Fibroblast of the conjunctiva (primary cell): ENCODE measurements at regions not wholly inside any gene's neighbourhood (a gene's known extent, or its start where the extent isn't known, plus 50 kb on each side); places are given as distances from the start of the nearest gene placed in this dataset.

Experiments used
- DNase-seq: peaks from one replicate; pipeline ENCODE4 v3.0.0-alpha.2; 2010; ENCODE audit warnings: low read depth

DNA sequence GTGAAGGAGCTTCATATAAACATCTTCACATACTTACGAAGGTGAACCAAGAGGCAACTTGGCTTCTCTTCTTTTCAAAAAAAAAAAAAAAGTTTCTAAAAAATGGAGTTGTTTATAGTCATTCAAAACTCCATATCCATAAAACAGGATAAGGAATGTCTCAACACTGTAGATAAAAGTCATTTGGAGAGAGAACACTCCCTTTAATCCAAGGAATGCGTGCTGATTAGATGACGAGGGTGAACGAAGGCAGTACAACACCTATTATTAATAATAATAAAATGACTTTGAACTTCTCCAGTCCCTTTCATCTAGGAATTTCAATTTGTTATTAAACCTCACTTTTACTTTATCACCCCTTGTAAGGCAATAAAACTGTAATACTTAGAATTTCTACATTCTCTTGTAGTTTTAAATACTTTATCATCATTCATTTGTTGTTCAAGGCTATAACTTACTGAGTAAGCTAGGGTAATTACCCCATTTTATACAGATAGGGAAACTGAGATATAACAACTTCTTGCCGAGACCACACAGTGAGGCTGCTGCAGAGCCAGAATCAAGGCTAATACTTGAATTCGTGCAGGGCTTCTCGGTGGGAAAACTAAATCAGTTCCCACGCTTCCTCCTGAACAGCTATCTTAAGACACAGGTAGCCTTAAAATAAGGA, 377.1 kb downstream of the EFNA5 start:
- DNase-seq: no peak

DNA sequence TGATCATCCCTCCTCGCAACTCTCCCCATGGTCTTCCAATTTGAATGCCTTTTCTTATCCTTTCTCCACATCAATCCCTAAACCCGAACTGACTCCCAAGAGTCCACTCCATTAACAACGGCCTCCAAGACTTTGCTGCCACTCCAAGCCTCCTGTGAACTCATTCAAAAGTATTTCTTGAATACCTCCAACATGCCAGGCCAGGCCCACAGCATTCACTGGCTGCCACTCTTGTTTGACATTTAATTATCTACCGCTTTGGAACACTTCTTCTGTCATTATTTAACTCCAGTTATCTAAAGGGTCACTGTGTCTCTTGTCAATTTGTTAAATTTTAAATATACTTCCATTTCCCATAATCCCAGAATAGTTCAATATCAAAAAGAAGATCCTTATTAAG, 378.9 kb downstream of the EFNA5 start:
- DNase-seq: no peak

DNA sequence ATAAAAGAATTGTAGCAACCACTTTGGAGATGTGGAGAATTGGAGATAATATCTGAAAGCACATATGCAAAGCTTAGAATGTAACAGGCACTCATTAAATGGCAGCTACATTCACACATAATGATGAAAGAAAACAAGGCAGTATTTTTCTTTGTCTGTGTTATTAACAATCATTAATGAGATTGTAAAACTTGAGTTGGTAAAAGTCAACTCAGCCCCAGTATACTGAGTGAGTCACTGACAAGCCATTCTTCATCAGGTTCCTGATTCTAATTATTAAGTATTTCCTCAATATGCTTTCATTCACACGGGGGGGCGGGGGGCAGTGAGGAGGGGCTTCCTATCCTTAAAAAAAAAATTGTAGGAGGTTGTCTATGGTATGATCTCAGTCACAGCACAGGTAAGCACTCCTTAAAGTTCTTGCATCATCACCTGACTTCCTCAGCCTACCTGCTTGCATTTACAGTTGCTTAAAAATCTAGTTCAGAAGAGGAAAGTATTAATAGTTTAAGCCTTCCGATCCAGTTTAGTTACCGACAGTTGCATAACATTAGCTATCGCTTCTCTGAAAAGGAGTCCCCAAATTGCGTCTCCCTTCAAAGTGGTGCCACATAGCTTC, 379.8 kb downstream of the EFNA5 start:
- DNase-seq: no peak

DNA sequence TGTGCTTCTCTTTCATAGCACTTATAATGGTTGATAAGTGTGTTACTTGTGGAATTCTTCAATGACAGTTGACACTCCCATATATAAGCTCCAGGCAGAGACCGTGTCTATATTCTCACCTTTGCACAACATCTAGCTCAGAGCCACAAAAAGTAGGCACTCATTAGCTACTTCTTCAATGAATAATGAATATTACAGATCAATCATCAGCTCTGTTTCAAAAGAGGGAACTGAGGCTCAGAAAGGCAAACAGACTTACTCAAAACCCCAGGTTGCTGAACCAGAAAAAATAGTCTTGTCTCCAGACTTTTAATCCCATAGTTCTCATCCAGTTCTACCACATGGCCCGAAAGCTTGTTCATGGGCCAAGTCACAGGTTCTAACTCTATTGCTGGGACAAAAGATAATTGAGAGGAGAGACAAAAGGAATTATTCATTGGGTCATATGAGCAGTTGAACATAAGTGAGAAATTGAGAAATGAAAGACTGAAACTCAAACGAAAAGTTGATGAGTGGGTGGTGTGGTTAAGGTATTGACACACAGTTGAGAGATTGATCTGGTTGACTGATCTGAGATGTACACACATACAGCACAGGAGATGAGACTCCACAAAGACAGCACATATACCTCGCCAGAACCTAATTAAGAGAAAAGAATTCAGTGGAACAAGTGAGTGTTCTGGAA, 381.6 kb downstream of the EFNA5 start:
- no peak for DNase-seq

DNA sequence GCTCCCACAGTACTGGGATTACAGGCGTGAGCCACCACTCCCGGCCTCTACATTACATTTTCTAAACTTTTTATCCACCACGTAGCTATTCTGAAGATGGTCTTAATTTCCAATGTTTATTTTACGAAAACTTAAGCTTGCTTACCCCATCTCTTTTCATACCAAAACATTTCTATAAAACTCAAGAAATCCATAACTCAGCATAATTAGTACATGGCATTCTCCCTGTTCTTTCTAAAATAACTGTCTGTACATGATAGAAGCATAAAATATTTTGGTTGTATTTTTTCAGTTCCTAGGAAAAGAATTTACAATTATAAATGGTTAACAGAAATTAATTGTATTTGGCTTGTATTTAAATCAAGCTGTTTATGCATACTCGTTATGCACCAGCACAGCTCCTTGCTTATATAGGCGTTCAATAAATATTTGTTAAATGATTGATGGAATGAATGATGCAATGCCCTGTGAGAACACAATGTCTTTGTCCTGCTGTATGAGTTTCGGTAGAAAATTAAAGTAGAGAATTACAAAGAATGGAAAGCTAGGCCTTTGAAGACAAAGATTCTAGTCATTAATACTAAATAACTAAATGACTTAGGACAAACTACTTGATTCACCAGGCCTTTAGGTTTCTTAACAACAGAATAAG, 384.2 kb downstream of the EFNA5 start:
- DNase-seq: no peak

DNA sequence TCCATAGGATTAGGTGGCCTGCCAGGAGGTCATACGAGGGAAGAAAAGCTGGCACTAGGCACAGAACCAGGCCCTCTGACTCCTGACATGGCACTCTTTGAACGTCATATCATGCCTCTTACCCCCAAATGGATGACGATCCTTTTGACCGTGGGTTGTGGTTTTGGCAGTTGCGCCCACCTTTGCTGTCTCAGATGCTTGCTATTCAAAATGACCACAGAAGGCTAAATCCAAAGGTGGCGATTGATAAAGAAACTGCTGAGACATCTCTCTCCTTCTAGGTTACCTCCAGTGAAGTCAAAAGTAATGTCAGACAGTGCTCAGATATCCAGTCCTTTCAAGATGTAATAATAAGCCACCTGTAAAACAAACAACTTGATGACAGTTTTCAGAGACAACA, 385.0 kb downstream of the EFNA5 start:
- no peak for DNase-seq

DNA sequence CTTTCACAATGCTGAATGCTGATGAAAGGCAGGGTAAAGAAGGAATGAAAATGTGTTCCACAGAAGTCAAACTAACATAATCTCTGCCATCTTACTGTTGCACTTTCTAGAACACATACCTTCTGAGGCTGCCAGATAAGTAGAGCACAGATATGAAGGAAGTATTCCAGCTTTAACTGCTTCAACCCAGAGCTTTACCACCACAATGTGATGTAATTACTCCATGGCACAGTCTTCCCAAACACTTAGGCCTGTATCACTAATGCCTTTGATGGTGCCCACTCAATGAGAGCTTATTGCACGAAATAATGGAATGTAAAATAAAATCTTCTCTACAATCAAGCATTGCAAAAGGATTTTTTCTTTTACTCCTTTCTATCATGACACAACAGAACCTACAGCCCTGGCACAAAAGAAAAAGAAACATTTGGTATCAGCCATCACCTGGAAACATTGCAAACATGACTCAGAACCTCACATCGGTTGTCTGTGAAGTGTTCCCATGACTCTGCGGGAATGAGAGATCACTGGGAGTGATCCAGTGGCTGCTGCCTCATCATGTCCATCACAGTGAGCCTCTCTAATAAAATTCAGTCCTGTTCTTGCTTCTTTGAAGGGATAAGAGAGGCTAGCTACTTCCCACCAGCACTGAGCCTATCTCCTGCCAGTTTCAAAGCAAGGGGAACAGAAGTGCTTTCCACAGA, 385.8 kb downstream of the EFNA5 start:
- no peak for DNase-seq

DNA sequence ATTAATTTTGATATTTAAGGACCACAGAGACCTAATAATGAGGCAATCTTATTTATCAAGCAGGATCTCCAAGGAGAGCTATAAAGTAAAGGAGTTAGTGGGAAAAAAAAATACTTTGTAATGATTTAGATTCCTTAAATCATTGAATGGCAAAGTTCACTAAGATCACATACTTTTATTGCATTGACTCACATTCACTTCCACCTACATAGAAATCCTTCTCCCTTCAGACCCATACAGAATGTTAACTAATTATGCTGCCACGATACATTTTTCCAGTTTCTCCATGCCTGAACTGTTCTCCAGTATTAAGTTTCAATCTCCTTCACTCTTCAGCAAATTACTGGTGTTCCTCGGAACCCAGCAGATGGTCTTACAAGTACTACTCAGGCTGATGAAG, 388.7 kb downstream of the EFNA5 start:
- no peak for DNase-seq

DNA sequence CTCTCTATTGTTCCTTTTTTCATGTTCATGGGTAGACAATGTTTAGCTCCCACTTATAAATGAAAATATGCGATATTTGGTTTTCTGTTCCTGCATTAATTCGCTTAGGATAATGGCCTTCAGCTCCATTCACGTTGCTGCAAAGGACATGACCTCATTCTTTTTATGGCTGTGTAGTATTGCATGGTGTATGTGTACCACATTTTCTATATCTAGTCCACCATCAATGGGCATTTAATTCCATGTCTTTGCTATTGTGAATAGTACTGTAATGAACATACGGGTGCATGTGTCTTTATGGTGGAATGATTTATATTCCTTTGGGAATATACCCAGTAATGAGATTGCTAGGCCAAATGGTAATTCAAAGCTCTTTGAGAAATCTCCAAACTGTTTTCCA, 392.0 kb downstream of the EFNA5 start:
- no peak for DNase-seq

DNA sequence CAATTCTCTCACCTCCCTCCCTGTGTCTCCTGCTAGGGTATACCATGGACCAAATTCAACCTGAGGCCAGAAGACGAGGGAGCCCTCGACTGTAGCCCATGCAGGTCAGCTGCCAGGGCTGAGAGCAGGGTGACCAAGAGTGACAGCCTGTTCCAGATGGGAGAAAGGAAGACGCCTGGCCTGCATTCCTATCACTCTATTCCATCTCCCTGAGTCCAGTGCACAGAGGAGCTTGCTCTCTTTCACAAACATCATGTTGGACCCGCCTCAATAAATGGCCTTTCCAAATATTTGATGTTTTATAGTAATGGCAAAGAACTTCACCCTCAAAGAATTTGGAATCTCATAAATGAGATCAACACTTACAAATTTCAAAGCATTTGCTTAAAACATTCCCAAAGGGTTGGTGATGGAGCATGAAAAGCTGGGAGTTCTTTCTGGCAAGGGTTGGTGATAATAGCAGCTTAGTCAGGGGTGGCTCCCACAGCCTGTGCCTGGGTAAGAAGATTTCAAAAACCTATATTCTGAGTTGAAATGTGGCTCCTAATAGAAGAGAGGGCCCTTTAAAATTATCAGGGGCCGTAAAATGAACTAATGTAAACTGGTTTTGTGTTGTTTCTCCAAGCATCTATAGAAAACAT, 393.1 kb downstream of the EFNA5 start:
- DNase-seq: no peak

DNA sequence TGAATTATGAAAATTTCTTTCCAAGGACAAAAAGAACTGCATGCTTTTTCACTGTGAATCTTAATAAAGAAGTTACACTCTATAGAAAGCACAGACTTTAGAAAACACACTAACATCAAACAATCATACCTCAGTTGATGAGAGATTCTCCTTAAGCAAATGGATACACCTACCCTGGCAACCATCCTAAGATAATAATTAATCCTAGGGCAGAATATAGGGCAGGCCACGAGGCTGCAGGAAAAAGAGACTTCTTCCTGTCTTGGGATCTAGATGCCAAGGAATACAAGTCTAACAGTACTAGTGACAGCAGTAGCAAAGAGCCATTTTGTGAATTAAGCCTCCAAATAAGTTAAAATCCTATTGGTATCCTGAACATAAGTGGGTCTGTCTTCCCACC, 395.4 kb downstream of the EFNA5 start:
- no peak for DNase-seq

DNA sequence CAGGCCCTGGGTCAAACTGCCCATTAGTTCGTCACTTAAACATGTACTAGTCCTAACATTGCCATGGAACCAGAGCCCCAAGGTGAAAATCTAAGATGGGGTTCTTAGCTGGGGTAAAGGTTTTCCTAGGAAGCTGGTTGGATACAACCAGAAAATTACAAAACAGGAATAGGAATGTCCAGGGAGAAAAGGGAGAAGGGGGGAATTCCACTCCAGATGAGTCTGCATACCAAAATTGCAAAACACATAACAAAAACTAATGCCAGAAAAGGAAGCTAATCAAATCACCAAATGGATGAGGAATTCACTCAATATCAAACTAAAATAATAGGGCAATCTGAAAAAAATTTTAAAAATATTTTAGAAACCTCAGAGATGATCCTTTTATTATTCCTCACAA, 396.2 kb downstream of the EFNA5 start:
- DNase-seq: no peak

DNA sequence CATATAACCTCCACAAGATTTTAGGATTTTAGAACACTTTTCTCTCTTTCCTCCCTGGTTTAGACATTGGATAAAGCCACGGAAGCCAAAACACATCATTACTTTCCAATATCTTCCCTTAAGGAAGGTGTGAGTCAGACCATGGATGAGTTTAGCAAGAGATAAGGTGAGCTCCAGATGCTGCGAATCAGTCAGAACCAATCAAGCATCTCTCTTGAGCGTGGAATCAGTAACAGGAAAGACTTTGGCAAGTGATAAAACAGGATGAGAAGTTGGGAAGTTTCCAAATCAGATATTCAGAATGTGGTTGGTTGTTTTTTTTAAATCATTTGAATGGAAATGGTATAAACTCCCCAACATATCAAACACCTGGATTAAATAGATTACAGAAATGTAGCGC, 397.8 kb downstream of the EFNA5 start:
- DNase-seq: no peak

DNA sequence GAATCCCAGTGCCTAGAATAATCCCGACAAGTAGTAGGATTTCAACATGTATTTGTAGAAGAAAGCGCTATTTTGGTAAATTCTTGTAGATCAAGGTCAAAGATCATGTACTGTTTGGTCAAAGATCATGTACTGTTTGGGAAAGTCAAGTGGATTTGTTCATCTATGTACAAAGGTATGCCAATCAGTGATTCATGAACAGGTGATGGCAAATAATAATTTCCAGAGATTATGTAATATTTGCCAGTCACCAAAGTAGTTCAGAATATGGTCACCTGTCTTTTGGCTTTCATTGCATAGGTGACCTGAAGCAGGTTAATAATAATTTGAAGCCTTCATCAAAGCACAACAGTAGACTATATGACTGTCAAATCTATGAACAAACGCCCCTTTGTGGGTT, 398.2 kb downstream of the EFNA5 start:
- no peak for DNase-seq

DNA sequence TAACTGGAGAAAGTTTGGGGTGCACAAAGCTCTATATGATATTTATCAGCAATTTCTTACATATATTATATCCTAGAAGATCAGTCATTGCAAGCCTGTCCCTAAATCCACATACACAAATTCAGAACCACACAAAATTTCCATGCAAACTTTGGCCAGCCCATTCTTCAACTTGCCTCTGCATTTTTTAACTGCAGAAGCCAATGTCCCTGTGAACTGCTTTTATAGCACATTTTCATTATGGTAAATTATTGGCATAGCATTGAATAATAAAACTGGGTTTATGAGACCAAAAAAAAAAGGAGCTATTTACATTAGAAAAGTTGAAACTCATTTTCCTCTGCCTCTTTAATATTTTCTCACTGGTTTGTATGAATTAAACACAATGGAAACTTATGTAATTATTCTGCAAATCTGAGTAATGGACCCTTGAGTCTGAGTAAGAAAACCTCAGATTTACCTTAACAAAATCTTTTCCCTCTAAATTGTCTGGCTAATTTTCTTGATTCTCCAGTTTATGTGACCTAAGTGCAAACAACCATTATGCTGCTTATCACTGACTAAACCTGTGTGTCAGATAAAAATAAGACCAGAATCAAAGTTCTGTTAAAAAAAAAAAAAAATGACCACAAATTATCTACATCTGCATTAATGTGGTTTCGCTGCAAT, 398.9 kb downstream of the EFNA5 start:
- DNase-seq: no peak

DNA sequence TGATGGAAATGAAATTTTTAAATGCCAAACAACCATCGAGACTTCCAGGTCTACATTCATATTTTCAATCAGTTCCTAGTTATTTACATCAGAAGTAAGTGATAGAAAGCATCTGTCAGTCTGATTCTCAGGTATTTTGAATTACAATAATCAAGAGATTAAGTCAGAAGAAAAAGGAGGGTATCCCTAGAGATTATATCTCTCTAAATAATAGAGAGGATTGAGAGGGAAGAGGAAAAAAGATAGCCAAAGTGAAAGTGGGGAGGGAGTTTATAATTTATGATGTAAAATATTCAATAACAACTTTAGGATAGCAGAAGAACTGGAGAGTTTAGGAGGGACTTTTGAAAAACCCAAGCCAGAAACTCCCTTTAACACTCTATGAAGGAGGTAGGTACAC, 400.2 kb downstream of the EFNA5 start:
- no peak for DNase-seq

DNA sequence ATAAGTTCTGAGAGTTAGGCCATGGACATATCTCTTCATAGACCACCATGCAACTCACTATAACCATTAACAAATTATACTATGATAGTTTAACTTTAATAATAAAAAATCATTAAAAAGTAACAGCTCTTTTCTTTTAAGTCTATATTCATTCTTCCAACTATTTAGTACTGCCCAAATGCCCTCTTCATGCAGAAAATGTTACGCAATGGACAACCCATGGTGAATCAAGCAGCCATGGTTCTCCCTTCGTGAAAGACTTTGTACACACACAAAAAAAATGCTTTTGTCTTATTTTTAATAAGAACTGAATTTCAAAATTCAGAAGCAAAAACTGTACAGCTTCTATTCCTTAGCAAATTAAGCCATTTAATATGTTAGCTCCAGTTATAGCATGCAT, 401.1 kb downstream of the EFNA5 start:
- DNase-seq: no peak

DNA sequence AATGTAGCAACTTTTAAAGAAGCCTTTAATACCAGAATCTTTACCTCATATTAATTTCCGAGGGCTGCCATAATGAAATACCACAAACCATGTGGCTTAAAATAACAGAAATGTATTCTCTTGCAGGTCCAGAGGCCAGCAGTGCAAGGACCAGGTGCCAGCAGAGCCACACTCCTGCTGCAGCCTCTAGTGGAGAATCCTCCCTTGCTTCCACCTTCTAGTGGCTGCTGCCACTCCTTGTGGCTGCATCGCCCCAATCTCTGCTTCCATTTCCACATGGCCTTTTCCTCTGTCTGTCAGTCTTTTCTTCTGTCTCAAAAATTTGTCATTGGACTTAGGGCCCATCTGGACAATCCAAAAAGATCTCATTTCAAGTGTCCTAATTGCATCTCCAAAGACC, 401.5 kb downstream of the EFNA5 start:
- no peak for DNase-seq

DNA sequence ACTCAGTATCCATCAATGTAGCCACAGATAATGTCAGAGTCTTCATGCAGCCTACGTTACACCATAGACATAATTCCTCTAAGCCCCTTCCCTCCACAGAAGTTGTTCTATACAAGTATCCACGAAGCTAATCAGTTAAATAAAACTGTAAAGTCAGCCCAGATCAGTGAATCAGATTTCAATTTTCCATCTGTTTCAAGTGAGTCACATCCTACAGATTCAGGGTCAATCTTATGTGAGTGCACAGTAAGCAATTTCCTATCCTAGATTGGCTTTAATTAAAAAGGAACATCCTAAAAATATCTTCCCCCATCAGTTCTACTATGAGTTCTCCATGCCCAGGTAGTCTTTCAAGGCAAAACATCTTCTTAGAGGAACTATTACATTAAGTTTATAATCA, 402.5 kb downstream of the EFNA5 start:
- DNase-seq: no peak

DNA sequence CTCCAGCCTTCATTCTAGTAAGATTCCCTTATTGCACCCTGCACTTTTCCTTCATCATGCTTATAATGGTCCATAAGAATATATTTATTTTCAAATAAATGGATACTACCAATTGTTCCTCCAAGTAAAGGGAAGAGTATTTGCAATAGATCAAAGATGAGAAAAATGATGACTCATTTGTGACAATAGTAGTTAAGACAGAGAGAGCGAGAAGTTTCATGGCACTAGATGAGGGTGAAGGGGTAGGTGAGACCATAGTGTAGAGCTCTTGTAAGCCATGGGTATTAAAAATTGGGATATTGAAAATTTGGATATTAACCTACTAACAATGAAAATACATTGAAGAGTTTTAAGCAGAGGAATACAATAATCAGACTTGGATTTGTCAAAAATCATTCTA, 404.6 kb downstream of the EFNA5 start:
- DNase-seq: no peak

DNA sequence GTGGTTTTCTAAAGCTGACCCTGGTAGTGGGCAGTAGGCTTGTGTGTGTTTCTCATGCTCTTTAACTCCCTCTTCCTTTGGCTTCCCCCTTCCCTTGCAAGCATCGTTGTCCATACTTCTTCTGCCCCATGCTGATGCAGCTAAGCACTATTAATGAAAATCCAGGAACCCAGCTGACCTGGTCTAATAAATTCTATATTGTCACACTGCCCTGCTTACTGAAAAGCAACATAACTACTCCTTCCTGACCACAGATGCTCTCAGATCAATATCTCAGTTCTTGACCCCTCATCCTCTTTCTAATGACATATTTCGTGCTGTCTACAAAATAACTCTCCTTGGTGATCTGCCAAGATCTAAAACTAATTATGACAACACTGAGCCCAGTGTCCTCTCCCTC, 405.5 kb downstream of the EFNA5 start:
- DNase-seq: no peak
